ENCODE measurements at regions not wholly inside any gene's neighbourhood (a gene's known extent, or its start where the extent isn't known, plus 50 kb on each side); places are given as distances from the start of the nearest gene placed in this dataset.

GRCh38 chr5:18243846-18244245 is 609.6 kb downstream of the TAF11L14 start:
- H3K27me3 ChIP-seq (ENCODE audit: control insufficient read depth, insufficient read depth, low read length, poor library complexity, severe bottlenecking): peaks cover 6% of the 10 kb centered on the region
- Mint-ChIP-seq H3K27me3 (ENCODE audit: insufficient read depth) (no peaks in the 10 kb centered on the region), H3K27ac (no peak overlapping the region), H3K36me3 (ENCODE audit: low read depth) (no peaks in the 10 kb centered on the region), H3K4me1 (no peaks in the 10 kb centered on the region), H3K9me3 (peaks cover 12% of the 10 kb centered on the region), H3K4me3 (no peak overlapping the region)
- H3K36me3 ChIP-seq (ENCODE audit: control insufficient read depth, insufficient read depth, low read length): no peaks in the 10 kb centered on the region
- no peak for DNase-seq
- no peak for TF ChIP-seq CTCF (conservative IDR thresholded peaks at IDR 0.05)
- H3K9ac ChIP-seq (ENCODE audit: extremely low read depth, low read length, poor library complexity, severe bottlenecking): no peak overlapping the region
- no peaks in the 10 kb centered on the region for H3K4me1 ChIP-seq (ENCODE audit: control insufficient read depth, insufficient read depth, low read length)
- 96% methylated on average over 2 of the region's 2 CpGs; no CpG with 5 or more reads in 1 of the 2 experiments for WGBS, 2 experiments (ENCODE audit: insufficient coverage in 1 of 2, insufficient read length in 1 of 2)
- H3K27ac ChIP-seq (ENCODE audit: low read depth, low read length): no peak overlapping the region
- peaks cover 7% of the 10 kb centered on the region for H3K9me3 ChIP-seq (ENCODE audit: control insufficient read depth, low read length)
- H3K4me3 ChIP-seq (ENCODE audit: low read length): no peak overlapping the region

GRCh38 chr5:18244309-18244708 is 610.0 kb downstream of the TAF11L14 start:
- TF ChIP-seq CTCF (conservative IDR thresholded peaks at IDR 0.05): no peak
- peaks cover 12% of the 10 kb centered on the region for H3K9me3 Mint-ChIP-seq
- Histone ChIP-seq H3K27me3 (ENCODE audit: control insufficient read depth, insufficient read depth, low read length, poor library complexity, severe bottlenecking) (peaks cover 4% of the 10 kb centered on the region), H3K27ac (ENCODE audit: low read depth, low read length) (no peak overlapping the region), H3K4me3 (ENCODE audit: low read length) (no peak overlapping the region), H3K36me3 (ENCODE audit: control insufficient read depth, insufficient read depth, low read length) (no peaks in the 10 kb centered on the region), H3K4me1 (ENCODE audit: control insufficient read depth, insufficient read depth, low read length) (no peaks in the 10 kb centered on the region), H3K9me3 (ENCODE audit: control insufficient read depth, low read length) (peaks cover 7% of the 10 kb centered on the region), H3K9ac (ENCODE audit: extremely low read depth, low read length, poor library complexity, severe bottlenecking) (no peak overlapping the region)
- no peaks in the 10 kb centered on the region for H3K27me3 Mint-ChIP-seq (ENCODE audit: insufficient read depth)
- no peaks in the 10 kb centered on the region for H3K36me3 Mint-ChIP-seq (ENCODE audit: low read depth)
- no peaks in the 10 kb centered on the region for H3K4me1 Mint-ChIP-seq
- no peak overlapping the region for H3K4me3 Mint-ChIP-seq
- H3K27ac Mint-ChIP-seq: no peak overlapping the region
- no peak for DNase-seq

DNA sequence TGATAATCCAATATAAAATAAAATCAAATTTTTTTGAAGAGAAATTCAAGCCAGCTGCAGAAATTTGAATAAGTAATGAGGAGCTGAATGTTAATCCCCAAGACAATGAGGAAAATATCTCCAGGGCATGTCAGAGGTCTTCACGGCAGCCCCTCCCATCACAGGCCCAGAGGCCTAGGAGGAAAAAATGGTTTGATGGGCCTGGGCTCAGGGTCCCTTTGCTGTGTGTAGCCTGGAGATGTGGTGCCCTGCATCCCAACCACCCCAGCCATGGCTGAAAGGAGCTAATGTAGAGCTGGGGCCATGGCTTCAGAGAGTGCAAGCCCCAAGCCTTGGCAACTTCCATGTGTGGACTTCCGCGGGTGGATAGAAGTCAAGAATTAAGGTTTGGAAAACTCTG is 618.3 kb downstream of the TAF11L14 start:
- DNase-seq: no peak
- Histone ChIP-seq H3K4me3 (ENCODE audit: low read length) (no peak overlapping the region), H3K27me3 (ENCODE audit: control insufficient read depth, insufficient read depth, low read length, poor library complexity, severe bottlenecking) (no peaks in the 10 kb centered on the region), H3K27ac (ENCODE audit: low read depth, low read length) (no peak overlapping the region), H3K4me1 (ENCODE audit: control insufficient read depth, insufficient read depth, low read length) (no peaks in the 10 kb centered on the region), H3K9ac (ENCODE audit: extremely low read depth, low read length, poor library complexity, severe bottlenecking) (no peak overlapping the region), H3K9me3 (ENCODE audit: control insufficient read depth, low read length) (peaks cover 28% of the 10 kb centered on the region), H3K36me3 (ENCODE audit: control insufficient read depth, insufficient read depth, low read length) (no peaks in the 10 kb centered on the region)
- Mint-ChIP-seq H3K36me3 (ENCODE audit: low read depth) (no peaks in the 10 kb centered on the region), H3K9me3 (peaks cover 55% of the 10 kb centered on the region), H3K4me1 (no peaks in the 10 kb centered on the region), H3K4me3 (no peak overlapping the region), H3K27me3 (ENCODE audit: insufficient read depth) (no peaks in the 10 kb centered on the region), H3K27ac (no peak overlapping the region)
- TF ChIP-seq CTCF (conservative IDR thresholded peaks at IDR 0.05): no peak
- WGBS, 2 experiments (ENCODE audit: insufficient coverage in 1 of 2, insufficient read length in 1 of 2): 98 to 100% methylated on average over 2 to 3 of the region's 3 CpGs

Data from endodermal cell (in vitro differentiated cells).